ENCODE measurements at regions not wholly inside any gene's neighbourhood (a gene's known extent, or its start where the extent isn't known, plus 50 kb on each side); places are given as distances from the start of the nearest gene placed in this dataset.
"Not testable (repeated sequence)": the region's sequence is repeated elsewhere in the genome, so short reads cannot be mapped to it uniquely, and the experiment has no call there.

DNA sequence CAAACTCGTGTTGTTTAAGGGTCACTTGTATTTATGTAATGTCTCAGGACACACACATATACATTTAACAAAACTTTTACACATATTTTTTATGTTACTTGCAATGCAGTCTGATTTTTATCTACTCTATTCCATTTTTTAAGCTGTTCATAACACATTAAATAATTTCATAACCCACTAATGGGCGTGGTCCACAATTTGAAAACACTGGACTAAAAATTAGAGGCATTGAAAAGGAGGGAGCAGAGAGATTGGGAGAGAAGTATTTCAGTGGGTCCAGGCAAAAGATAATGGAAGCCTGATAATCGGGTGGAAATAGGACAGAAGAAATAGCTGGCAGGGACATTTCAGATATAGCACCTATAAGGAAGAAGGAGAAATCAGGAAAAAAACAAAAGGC lies 597.3 kb upstream of the CLINT1 start:
- no peak for DNase-seq (ENCODE audit: low read depth in 4 of 4, low spot score in 2 of 4)

- DNase-seq (ENCODE audit: low read depth in 4 of 4, low spot score in 2 of 4) = no peak
These were observed 593.2 kb upstream of the CLINT1 start for GRCh38 chr5:158451993-158452672.

GRCh38 chr5:158451203-158451992 lies 592.5 kb upstream of the CLINT1 start:
- DNase-seq (ENCODE audit: low read depth in 4 of 4, low spot score in 2 of 4) = no peak

DNA sequence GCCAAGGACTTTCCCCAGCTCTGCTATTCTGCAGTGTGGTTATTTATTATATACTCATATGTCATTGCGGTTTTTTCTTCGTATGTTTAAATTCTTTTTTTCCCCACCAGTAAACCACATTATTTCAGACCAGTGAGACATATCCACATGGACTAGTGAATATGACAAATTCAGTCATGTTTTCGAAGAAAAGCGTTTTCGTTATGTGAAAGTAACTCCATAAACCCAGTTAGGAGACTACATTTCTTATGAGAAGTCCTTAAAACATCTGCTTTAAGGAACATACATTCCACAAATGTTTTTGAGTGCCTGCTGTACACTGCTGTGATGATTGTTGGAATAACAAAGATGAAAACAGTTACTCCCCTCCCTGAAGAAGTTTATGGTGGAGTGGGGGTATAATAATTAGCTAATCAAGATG lies 591.8 kb upstream of the CLINT1 start:
- DNase-seq (ENCODE audit: low read depth in 4 of 4, low spot score in 2 of 4) = no peak

DNA sequence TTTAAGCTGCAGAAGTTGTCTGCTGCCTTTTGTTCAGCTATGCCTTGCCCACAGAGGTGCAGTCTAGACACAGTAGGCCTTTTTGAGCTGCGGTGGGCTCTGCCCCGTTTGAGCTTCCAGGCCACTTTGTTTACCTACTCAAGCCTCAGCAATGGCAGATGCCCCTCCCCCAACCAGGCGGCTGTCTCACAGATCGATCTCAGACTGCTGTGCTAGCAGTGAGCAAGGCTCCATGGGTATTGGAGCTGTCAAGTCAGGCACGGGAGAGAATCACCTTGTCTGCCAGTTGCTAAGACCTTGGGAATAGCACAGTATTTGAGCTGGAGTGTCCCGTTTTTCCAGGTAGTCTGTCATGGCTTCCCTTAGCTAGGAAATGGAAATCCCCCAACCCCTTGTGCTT lies 587.8 kb upstream of the CLINT1 start:
- DNase-seq (ENCODE audit: low read depth in 4 of 4, low spot score in 2 of 4) = not testable (repeated sequence)

GRCh38 chr5:158439204-158439603 lies 580.3 kb upstream of the CLINT1 start:
- not testable (repeated sequence) for DNase-seq (ENCODE audit: low read depth in 4 of 4, low spot score in 2 of 4)

DNA sequence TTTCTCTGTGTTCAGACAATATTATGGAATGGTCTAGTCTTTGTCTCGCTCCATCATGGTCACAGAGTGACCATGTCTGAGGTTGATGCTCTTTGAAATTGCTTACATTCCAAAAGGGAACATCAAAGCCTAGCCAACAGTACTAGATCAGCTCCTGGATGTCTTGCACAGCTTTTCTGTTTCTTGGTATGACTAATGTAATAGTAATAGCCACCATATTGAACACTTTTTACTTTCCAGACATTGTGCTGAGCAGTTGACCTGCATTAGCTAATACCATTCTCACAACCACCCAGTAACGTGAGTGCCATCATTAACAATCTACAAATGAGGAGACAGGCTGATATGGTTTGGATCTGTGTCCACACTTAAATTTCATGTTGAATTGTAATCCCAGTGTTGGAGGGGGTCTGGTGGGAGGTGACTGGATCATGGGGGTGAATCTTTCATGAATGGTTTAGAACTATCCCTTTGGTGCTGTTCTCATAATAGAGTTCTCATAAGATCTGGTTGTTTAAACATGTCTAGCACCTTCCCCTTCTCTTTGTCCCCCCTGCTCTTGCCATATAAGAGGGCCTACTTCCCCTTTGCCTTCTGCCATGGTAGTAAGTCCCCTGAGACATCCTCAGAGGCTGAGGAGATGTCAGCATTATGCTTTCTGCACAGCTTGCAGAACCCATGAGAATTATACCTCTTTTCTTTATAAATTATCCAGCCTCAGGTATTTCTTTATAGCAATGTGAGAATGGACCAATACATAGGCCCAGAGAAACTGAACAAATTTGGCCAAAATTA lies 577.5 kb upstream of the CLINT1 start:
- DNase-seq (ENCODE audit: low read depth in 4 of 4, low spot score in 2 of 4) = no peak

DNA sequence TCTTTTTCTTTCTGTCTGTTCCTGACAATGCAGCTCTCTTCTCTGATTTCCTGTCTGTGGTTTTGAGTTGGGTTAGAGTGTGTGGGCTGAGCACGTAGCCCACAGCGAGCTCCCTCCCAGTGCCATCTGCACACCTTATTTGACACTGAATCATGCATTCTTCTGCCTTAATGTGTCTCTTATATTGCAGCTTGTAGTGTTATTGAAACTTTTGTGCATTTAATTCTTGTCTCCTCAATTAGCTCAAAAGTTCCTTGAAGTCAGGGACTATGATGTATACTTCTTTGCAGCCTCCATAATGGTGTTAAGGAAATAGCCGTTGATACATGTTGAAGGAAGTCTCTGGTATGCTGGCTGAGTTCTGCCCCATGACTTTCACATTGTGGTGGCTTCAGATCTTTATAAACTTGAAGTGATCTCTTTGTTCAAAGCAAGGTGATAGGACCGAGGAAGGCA lies 576.2 kb upstream of the CLINT1 start:
- DNase-seq (ENCODE audit: low read depth in 4 of 4, low spot score in 2 of 4) = no peak

- DNase-seq (ENCODE audit: low read depth in 4 of 4, low spot score in 2 of 4) = no peak
These were observed 575.8 kb upstream of the CLINT1 start for GRCh38 chr5:158434749-158435148.

DNA sequence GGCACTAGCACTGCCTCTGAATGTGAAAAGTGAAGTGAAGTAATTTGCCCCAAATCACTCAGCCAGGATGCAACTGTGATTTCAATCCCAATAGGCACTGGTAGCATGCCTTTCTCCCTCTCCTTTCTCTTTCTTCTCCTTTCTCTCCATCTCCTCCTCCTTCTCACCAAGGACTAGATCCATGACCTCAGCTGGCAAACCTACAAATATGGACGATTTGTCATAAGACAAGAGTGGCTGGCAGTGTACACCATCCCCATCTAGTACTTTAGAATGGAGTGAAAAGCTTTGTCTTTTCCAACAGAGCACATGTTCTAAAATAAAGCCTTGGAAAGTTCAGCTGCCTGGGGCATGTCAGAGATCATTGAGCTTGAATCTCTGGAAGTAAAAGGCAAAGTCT lies 574.7 kb upstream of the CLINT1 start:
- no peak for DNase-seq (ENCODE audit: low read depth in 4 of 4, low spot score in 2 of 4)

DNA sequence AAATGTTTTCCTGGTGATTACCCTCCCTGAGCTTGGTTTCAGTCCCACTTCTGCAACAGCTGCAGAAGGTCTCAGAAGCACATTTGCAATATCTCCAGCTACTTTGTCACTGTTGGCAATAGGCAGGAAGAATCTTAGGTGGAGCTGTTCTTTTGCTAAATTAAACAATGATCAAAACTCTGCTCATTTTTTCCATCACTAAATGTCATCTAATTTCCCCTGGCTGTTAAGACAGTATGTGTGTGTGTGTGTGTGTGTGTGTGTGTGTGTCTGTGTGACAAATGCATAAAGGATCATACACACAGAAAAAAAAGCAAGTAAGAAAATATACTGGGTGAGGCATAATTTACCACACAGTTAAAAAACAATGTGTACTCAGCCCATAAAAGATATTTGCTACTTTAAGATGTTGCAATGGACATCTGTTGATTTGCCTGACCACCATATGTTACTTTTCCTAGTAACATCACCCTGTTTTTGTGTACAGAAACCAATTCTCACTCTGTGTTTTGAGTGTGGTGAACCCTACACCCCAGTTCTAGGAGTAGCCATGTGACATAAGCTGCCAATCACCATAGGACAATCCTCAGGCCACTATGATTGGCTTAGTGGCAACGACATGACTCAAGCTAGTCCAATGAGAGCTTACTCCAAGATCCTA lies 572.6 kb upstream of the CLINT1 start:
- no peak for DNase-seq (ENCODE audit: low read depth in 4 of 4, low spot score in 2 of 4)

GRCh38 chr5:158430798-158431167 lies 571.8 kb upstream of the CLINT1 start:
- no peak for DNase-seq (ENCODE audit: low read depth in 4 of 4, low spot score in 2 of 4)

GRCh38 chr5:158430166-158430797 lies 571.3 kb upstream of the CLINT1 start:
- DNase-seq (ENCODE audit: low read depth in 4 of 4, low spot score in 2 of 4) = no peak

DNA sequence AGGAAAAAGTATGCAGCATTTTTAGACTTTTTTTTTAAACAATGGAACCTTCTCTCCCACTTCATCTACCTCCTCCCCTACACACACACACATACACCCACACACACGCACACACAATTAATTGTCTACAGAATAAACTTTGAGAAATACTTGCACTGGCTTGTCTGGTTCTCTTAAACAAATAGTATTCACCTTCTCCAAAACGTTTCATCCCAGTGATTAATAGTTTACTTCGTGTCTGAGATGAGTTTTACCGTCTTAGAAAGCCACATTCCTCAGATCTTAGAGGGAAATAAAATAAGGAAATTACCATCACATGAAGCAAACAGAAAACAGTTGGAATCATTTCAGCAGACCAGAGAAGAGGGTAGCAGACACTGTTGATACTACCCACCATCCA lies 570.6 kb upstream of the CLINT1 start:
- no peak for DNase-seq (ENCODE audit: low read depth in 4 of 4, low spot score in 2 of 4)

GRCh38 chr5:158423623-158424200 lies 564.8 kb upstream of the CLINT1 start:
- no peak for DNase-seq (ENCODE audit: low read depth in 4 of 4, low spot score in 2 of 4)

GRCh38 chr5:158422653-158423515 lies 563.9 kb upstream of the CLINT1 start:
- no peak for DNase-seq (ENCODE audit: low read depth in 4 of 4, low spot score in 2 of 4)

GRCh38 chr5:158421319-158421718 lies 562.4 kb upstream of the CLINT1 start:
- no peak for DNase-seq (ENCODE audit: low read depth in 4 of 4, low spot score in 2 of 4)

- no peak for DNase-seq (ENCODE audit: low read depth in 4 of 4, low spot score in 2 of 4)
These were observed 560.2 kb upstream of the CLINT1 start for GRCh38 chr5:158419186-158419585.

DNA sequence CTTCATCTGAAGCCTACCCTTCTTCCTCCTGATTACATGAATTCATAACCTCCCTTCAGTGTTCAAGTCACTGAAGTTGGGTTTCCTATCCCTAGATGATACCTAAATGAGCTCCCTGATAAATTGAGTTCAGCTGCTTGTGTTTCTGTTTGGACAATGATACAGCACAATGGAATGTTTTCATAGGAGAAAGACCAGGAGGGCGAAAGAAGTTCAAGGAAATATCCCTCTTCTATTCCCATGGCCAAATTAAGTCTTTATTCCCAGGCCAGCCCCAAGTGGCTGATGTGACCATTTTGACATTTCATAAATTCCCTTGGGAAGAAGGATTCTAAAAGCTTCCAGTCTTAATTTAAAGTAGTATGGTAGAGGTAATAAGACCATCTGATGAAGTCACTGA lies 555.8 kb upstream of the CLINT1 start:
- DNase-seq (ENCODE audit: low read depth in 4 of 4, low spot score in 2 of 4) = no peak
